Ovary (tissue), 3 donors: ENCODE measurements at regions not wholly inside any gene's neighbourhood (a gene's known extent, or its start where the extent isn't known, plus 50 kb on each side); places are given as distances from the start of the nearest gene placed in this dataset.

Experiments used
- CTCF ChIP-seq, 3 donors: fragments of 450-650 bp in 2 of 3; fragments of 200-600 bp in 1 of 3; IDR thresholded peaks; one replicate each; pipeline versions ENCODE4 v1.5.1 to v1.8.0; 2016 to 2022; ENCODE audit warnings: antibody characterized with exemption in 3 of 3, mild to moderate bottlenecking in 1 of 3
- POLR2A ChIP-seq: fragments of 450-650 bp; IDR thresholded peaks from one replicate; pipeline ENCODE4 v1.6.1; 2017; ENCODE audit warnings: antibody characterized with exemption, mild to moderate bottlenecking, moderate library complexity
- donor health status: DM: no; HTN: no; CAD: no.

- TF ChIP-seq CTCF (IDR thresholded peaks at IDR 0.05) (no peak), POLR2A (no peak)
Observed at GRCh38 chr17:45656527-45657181, 127.5 kb upstream of the CRHR1 start.
